ENCODE measurements at regions not wholly inside any gene's neighbourhood (a gene's known extent, or its start where the extent isn't known, plus 50 kb on each side); places are given as distances from the start of the nearest gene placed in this dataset.

- no peak for DNase-seq (ENCODE audit: low read depth in 2 of 2)
These were observed 201.7 kb upstream of the NLRP1 start for GRCh38 chr17:5785867-5786509.

GRCh38 chr17:5786510-5786875, 202.2 kb upstream of the NLRP1 start:
- DNase-seq (ENCODE audit: low read depth in 2 of 2) = no peak

DNA sequence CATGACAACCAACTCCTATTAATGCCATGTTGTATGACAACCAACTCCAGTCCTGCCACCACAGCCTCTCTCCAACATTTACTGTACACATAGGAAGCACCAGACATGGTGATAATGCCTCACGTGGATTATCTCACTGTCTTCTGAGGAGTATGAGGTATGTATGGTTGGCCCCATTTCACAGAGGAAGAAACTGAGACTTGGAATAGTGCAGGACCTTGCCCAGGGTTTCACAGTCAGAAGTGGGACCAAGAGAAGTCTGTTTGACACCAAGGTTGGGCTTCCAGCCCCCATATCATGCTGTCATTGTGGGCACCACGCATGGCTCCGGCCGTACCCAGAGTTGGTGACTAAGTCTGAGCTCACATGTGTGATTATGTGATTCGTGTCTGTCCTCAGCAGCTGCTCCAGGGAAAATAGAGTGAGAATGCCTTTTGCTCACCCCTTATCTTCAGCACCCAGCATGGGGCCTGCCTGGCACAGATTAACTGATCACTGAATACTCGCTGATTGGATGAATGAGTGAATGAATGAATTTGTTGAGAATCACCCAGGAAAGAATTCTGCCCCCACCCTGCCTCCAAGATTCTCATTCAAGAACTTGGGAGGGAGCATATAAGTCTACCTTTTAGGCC, 204.1 kb upstream of the NLRP1 start:
- DNase-seq (ENCODE audit: low read depth in 2 of 2) = no peak

DNA sequence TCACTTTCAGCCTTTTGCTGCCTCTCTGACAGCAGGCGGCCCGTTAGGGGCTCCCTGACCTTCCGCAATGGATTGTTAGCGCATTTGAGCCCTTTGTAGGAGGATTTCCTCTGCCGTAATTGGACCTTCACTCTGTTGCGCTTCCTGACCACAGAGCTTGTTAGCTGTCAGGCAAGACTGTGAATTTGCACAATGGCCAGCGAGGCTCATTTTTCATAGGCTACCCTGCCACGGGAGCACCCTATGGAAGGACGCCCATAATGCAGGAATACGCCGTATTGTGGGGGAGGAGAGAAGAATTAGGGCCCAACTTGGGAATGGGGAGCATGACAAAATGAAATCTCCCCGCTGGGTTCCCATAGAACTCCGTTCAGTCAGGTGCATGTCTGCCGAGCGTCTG, 205.2 kb upstream of the NLRP1 start:
- DNase-seq (ENCODE audit: low read depth in 2 of 2) = no peak

DNA sequence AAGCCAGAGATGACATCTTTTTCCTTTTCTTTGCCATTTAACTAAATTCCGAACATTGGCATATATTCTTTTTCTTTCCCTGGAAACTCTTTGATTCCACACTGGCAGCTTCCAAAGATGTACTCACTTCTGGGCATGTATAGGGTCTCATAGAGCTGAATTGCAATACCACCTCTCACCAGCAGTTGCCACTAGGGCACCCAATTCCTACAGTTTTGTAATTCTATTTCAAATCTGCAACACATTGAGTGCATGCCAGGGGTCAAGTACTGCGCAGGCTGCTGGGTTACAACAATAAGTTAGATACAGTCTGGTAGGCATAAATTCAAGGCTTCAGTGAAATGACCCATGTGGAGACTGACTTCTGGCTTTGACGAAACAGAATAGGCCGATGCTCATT, 208.8 kb upstream of the NLRP1 start:
- no peak for DNase-seq (ENCODE audit: low read depth in 2 of 2)

GRCh38 chr17:5793899-5794298, 209.6 kb upstream of the NLRP1 start:
- DNase-seq (ENCODE audit: low read depth in 2 of 2) = no peak

- DNase-seq (ENCODE audit: low read depth in 2 of 2) = no peak
These were observed 210.1 kb upstream of the NLRP1 start for GRCh38 chr17:5794385-5794784.

DNA sequence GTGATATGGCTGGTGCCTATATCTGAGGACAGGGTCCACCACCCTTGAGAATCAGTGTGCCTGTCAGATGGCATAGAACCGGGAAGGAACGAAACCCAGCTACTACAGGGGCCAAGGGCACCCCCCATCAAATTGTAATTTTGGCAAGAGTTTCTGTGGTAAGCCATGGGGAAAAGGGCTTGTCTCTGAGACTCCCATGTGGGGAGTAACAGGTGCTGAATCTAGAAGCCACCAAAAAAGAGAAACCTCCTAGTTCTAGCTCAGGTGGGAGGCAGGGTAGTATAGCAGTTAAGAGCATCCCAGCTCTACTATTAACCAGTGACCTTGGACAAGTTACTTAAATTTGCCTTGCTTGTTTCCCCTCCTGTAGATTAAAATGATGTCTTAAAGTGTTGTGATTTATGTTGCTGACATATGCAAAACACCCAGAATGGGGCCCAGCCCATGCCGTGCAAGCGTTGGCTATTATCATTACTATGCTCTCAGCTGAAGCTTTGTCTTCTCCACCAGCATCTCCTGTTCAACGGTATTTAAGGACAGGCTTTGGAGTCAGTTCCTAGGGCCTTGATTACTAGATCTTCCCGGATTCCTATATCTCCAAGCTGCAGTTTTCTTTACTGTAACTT, 210.7 kb upstream of the NLRP1 start:
- DNase-seq (ENCODE audit: low read depth in 2 of 2) = no peak

DNA sequence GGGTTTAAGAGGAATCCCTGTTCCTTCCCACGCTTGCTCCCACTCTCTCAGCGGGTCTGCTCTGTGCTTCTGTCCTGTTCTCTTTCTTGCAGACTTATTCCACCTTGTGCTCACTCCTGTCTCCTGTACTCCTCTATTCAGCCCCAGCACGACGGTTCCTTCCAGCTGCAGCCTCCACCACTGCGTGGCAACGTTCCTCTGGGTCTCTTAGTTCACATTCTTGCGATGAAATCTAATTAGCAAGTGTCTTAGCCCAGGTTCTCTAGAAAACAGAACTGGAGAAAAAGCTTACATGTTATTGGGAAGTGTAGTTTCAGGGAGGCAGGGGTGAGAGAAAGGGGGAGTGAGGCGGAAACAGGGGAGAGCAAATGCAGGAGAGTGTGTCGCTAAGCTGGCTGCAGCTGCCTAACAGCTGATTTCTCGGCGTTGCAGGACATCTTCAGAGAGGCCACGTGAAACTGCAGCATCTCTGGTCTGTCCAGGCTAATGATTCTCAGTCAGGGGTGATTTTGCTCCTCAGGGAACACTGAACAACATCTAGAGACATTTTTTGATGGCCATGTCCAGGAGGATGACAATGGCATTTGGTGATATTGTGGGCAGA, 213.2 kb upstream of the NLRP1 start:
- DNase-seq (ENCODE audit: low read depth in 2 of 2) = no peak

DNA sequence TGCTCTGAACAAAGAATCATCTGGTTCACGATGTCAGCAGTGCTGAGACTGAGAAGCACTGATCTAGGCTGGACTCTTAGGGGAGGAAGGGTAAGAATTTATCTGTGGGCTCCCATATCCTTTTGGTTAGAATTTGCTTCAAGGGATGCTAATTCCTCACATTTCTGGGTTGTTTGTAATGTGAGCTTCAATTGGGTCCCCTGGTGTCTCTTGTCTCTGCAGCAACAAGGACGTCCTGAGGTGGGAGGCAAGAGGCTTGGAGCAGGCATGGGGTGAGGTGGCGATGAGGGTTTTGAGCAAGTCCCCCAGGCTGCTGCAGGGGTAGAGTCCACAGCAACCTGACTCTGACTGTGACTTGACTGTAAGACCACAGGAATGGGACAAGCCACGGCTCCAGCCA, 213.8 kb upstream of the NLRP1 start:
- no peak for DNase-seq (ENCODE audit: low read depth in 2 of 2)

- no peak for DNase-seq (ENCODE audit: low read depth in 2 of 2)
These were observed 215.8 kb upstream of the NLRP1 start for GRCh38 chr17:5800131-5800530.

GRCh38 chr17:5800646-5801045, 216.3 kb upstream of the NLRP1 start:
- DNase-seq (ENCODE audit: low read depth in 2 of 2) = no peak

GRCh38 chr17:5804251-5804650, 219.9 kb upstream of the NLRP1 start:
- no peak for DNase-seq (ENCODE audit: low read depth in 2 of 2)

GRCh38 chr17:5809056-5809455, 224.7 kb upstream of the NLRP1 start:
- no peak for DNase-seq (ENCODE audit: low read depth in 2 of 2)

- DNase-seq (ENCODE audit: low read depth in 2 of 2) = no peak
These were observed 225.4 kb upstream of the NLRP1 start for GRCh38 chr17:5809580-5810188.

- DNase-seq (ENCODE audit: low read depth in 2 of 2) = no peak
These were observed 228.3 kb upstream of the NLRP1 start for GRCh38 chr17:5812590-5812989.

GRCh38 chr17:5813357-5813756, 229.0 kb upstream of the NLRP1 start:
- no peak for DNase-seq (ENCODE audit: low read depth in 2 of 2)

- DNase-seq (ENCODE audit: low read depth in 2 of 2) = no peak
These were observed 231.1 kb upstream of the NLRP1 start for GRCh38 chr17:5815396-5815795.

GRCh38 chr17:5816491-5817070, 232.3 kb upstream of the NLRP1 start:
- no peak for DNase-seq (ENCODE audit: low read depth in 2 of 2)

- DNase-seq (ENCODE audit: low read depth in 2 of 2) = no peak
These were observed 233.4 kb upstream of the NLRP1 start for GRCh38 chr17:5817475-5818395.

- no peak for DNase-seq (ENCODE audit: low read depth in 2 of 2)
These were observed 235.1 kb upstream of the NLRP1 start for GRCh38 chr17:5819396-5819795.

Measured in stimulated activated CD8-positive, alpha-beta memory T cell treated with anti-CD3 and anti-CD28 coated beads, Interleukin-15, amount 100 ng/mL, for 4 hours (primary cell).